Fibroblast of lung (primary cell): ENCODE measurements at regions not wholly inside any gene's neighbourhood (a gene's known extent, or its start where the extent isn't known, plus 50 kb on each side); places are given as distances from the start of the nearest gene placed in this dataset.

Source experiments
- DNase-seq, 2 donors: peaks; one replicate each; pipeline versions ENCODE4 v3.0.0 to v3.0.0-alpha.2; 2010; ENCODE audit warnings: low read depth in 2 of 2
- H2AFZ ChIP-seq: 2 replicates; pipeline ENCODE4 v1.5.1; 2012; ENCODE audit warnings: low read length, control low read depth, inconsistent platforms
- H3K27ac ChIP-seq: 2 replicates; pipeline ENCODE4 v1.5.1; 2011; ENCODE audit warnings: low read length, control low read depth; ENCODE audit not compliant: insufficient read depth
- H3K27me3 ChIP-seq: 2 replicates; pipeline ENCODE4 v1.5.1; 2011; ENCODE audit warnings: mild to moderate bottlenecking, low read length; ENCODE audit not compliant: control insufficient read depth, insufficient read depth
- H3K36me3 ChIP-seq: 2 replicates; pipeline ENCODE4 v1.5.1; 2011; ENCODE audit warnings: low read length; ENCODE audit not compliant: control insufficient read depth, insufficient read depth
- H3K4me1 ChIP-seq: 2 replicates; pipeline ENCODE4 v1.5.1; 2011; ENCODE audit warnings: low read length; ENCODE audit not compliant: control insufficient read depth, insufficient read depth; ENCODE audit errors: extremely low read depth
- H3K4me2 ChIP-seq: 2 replicates; pipeline ENCODE4 v1.5.1; 2011; ENCODE audit warnings: low read length, control low read depth; ENCODE audit not compliant: insufficient read depth; ENCODE audit errors: extremely low read depth
- H3K4me3 ChIP-seq, 4 experiments: fragments of 200-600 bp in 1 of 4; sonication (generic) in 1 of 4; replicated peaks in 1 of 4; 2 replicates each; pipeline ENCODE4 v1.5.1; 2011 to 2016; ENCODE audit warnings: low read length in 4 of 4, low read depth in 3 of 4, mild to moderate bottlenecking in 3 of 4, control low read depth in 2 of 4, inconsistent platforms in 1 of 4, mixed read lengths in 1 of 4; ENCODE audit not compliant: insufficient read depth in 1 of 4; ENCODE audit errors: control extremely low read depth in 1 of 4
- H3K79me2 ChIP-seq: 2 replicates; pipeline ENCODE4 v1.5.1; 2012; ENCODE audit warnings: mild to moderate bottlenecking, low read length, inconsistent platforms; ENCODE audit not compliant: control insufficient read depth, insufficient read depth
- H3K9ac ChIP-seq: 2 replicates; pipeline ENCODE4 v1.5.1; 2011; ENCODE audit warnings: mild to moderate bottlenecking, low read length, control low read depth; ENCODE audit not compliant: insufficient read depth
- H3K9me3 ChIP-seq: 2 replicates; pipeline ENCODE4 v1.5.1; 2012; ENCODE audit warnings: low read depth, low read length; ENCODE audit not compliant: control insufficient read depth, insufficient read depth
- H4K20me1 ChIP-seq: 2 replicates; pipeline ENCODE4 v1.5.1; 2011; ENCODE audit warnings: low read length; ENCODE audit not compliant: control insufficient read depth, insufficient read depth; ENCODE audit errors: extremely low read depth
- CTCF ChIP-seq, 2 donors: IDR thresholded peaks in 1 of 2; conservative IDR thresholded peaks in 1 of 2; 1 replicate in 1 of 2; 2 replicates in 1 of 2; pipeline ENCODE4 v1.5.1; 2011 to 2012; ENCODE audit warnings: low read length in 2 of 2, control low read depth in 1 of 2, inconsistent platforms in 1 of 2, low read depth in 1 of 2, mild to moderate bottlenecking in 1 of 2
- EZH2 ChIP-seq: IDR thresholded peaks from 2 replicates; pipeline ENCODE4 v1.5.1; 2012; ENCODE audit warnings: low read length, control low read depth, mild to moderate bottlenecking; ENCODE audit errors: missing control alignments

GRCh38 chr7:33805630-33806233 lies 99.6 kb upstream of the BMPER start:
- Histone ChIP-seq H3K9me3 (no peaks in the 10 kb centered on the region), H3K79me2 (no peaks in the 10 kb centered on the region), H3K4me1 (peaks cover 6% of the 10 kb centered on the region), H4K20me1 (no peaks in the 10 kb centered on the region), H3K4me3 (no peak overlapping the region), H3K27ac (no peak overlapping the region), H3K9ac (no peak overlapping the region), H2AFZ (no peak overlapping the region), H3K36me3 (no peaks in the 10 kb centered on the region), H3K27me3 (no peaks in the 10 kb centered on the region), H3K4me2 (no peak overlapping the region)
- TF ChIP-seq EZH2, result no peak
- no peak for TF ChIP-seq CTCF (conservative IDR thresholded peaks at IDR 0.05 in 1 of 2, IDR thresholded peaks at IDR 0.05 in 1 of 2; ENCODE audit: low read depth in 1 of 2, low read length in 2 of 2)
- DNase-seq, result peak; percentile 53 to 80

GRCh38 chr7:33806298-33807154 lies 98.8 kb upstream of the BMPER start:
- peak in 1 of 2 donors; percentile 48 for DNase-seq
- Histone ChIP-seq H3K9me3 (no peaks in the 10 kb centered on the region), H4K20me1 (no peaks in the 10 kb centered on the region), H3K36me3 (no peaks in the 10 kb centered on the region), H3K27ac (no peak overlapping the region), H3K9ac (no peak overlapping the region), H3K79me2 (no peaks in the 10 kb centered on the region), H3K4me1 (peaks cover 6% of the 10 kb centered on the region), H3K27me3 (no peaks in the 10 kb centered on the region), H3K4me2 (no peak overlapping the region), H3K4me3 (no peak overlapping the region), H2AFZ (no peak overlapping the region)
- TF ChIP-seq EZH2 (no peak), CTCF (conservative IDR thresholded peaks at IDR 0.05 in 1 of 2, IDR thresholded peaks at IDR 0.05 in 1 of 2; ENCODE audit: low read depth in 1 of 2, low read length in 2 of 2) (no peak)

GRCh38 chr7:33807155-33807530 lies 98.2 kb upstream of the BMPER start:
- H3K79me2 ChIP-seq, result no peaks in the 10 kb centered on the region
- H3K36me3 ChIP-seq, result no peaks in the 10 kb centered on the region
- H3K4me3 ChIP-seq, result no peak overlapping the region
- H3K9me3 ChIP-seq, result no peaks in the 10 kb centered on the region
- H4K20me1 ChIP-seq, result no peaks in the 10 kb centered on the region
- no peak overlapping the region for H2AFZ ChIP-seq
- no peak for TF ChIP-seq CTCF (conservative IDR thresholded peaks at IDR 0.05 in 1 of 2, IDR thresholded peaks at IDR 0.05 in 1 of 2; ENCODE audit: low read depth in 1 of 2, low read length in 2 of 2)
- TF ChIP-seq EZH2, result no peak
- H3K27me3 ChIP-seq, result no peaks in the 10 kb centered on the region
- H3K4me2 ChIP-seq, result no peak overlapping the region
- H3K4me1 ChIP-seq, result peaks cover 6% of the 10 kb centered on the region
- H3K9ac ChIP-seq, result no peak overlapping the region
- DNase-seq, result no peak
- H3K27ac ChIP-seq, result no peak overlapping the region
